ENCODE measurements at regions not wholly inside any gene's neighbourhood (a gene's known extent, or its start where the extent isn't known, plus 50 kb on each side); places are given as distances from the start of the nearest gene placed in this dataset.
"Not testable (repeated sequence)": the region's sequence is repeated elsewhere in the genome, so short reads cannot be mapped to it uniquely, and the experiment has no call there.

GRCh38 chr6:134564705-134565104, 246.8 kb upstream of the SGK1 start:
- Mint-ChIP-seq H3K36me3 (ENCODE audit: low read depth) (peaks cover 2% of the 10 kb centered on the region), H3K4me3 (no peak overlapping the region), H3K4me1 (peaks cover 11% of the 10 kb centered on the region), H3K27me3 (peaks cover 8% of the 10 kb centered on the region), H3K27ac (no peak overlapping the region)
- DNase-seq (no peak), ATAC-seq (no peak)
- no peaks in the 10 kb centered on the region for H3K9me3 ChIP-seq (ENCODE audit: control insufficient read depth, low read length, poor library complexity, severe bottlenecking)

- H3K27ac Mint-ChIP-seq: no peak overlapping the region
- no peaks in the 10 kb centered on the region for H3K4me1 Mint-ChIP-seq
- peaks cover 8% of the 10 kb centered on the region for H3K27me3 Mint-ChIP-seq
- ATAC-seq (no peak), DNase-seq (no peak)
- no peak overlapping the region for H3K4me3 Mint-ChIP-seq
- H3K36me3 Mint-ChIP-seq (ENCODE audit: low read depth): no peaks in the 10 kb centered on the region
- H3K9me3 ChIP-seq (ENCODE audit: control insufficient read depth, low read length, poor library complexity, severe bottlenecking): no peaks in the 10 kb centered on the region
Observed at GRCh38 chr6:134560019-134560418, 242.1 kb upstream of the SGK1 start.

GRCh38 chr6:134557509-134557908, 239.6 kb upstream of the SGK1 start:
- Mint-ChIP-seq H3K27me3 (peaks cover under 1% of the 10 kb centered on the region), H3K4me1 (no peaks in the 10 kb centered on the region), H3K27ac (no peak overlapping the region), H3K36me3 (ENCODE audit: low read depth) (no peaks in the 10 kb centered on the region), H3K4me3 (no peak overlapping the region)
- DNase-seq: no peak
- no peak for ATAC-seq
- no peaks in the 10 kb centered on the region for H3K9me3 ChIP-seq (ENCODE audit: control insufficient read depth, low read length, poor library complexity, severe bottlenecking)

- Mint-ChIP-seq H3K4me3 (no peak overlapping the region), H3K4me1 (no peaks in the 10 kb centered on the region), H3K36me3 (ENCODE audit: low read depth) (no peaks in the 10 kb centered on the region), H3K27me3 (peaks cover 16% of the 10 kb centered on the region), H3K27ac (no peak overlapping the region)
- ATAC-seq: no peak
- no peaks in the 10 kb centered on the region for H3K9me3 ChIP-seq (ENCODE audit: control insufficient read depth, low read length, poor library complexity, severe bottlenecking)
- DNase-seq: no peak
Observed at GRCh38 chr6:134555672-134556071, 237.8 kb upstream of the SGK1 start.

- H3K27me3 Mint-ChIP-seq: peaks cover 17% of the 10 kb centered on the region
- no peaks in the 10 kb centered on the region for H3K36me3 Mint-ChIP-seq (ENCODE audit: low read depth)
- ATAC-seq: no peak
- no peak for DNase-seq
- H3K9me3 ChIP-seq (ENCODE audit: control insufficient read depth, low read length, poor library complexity, severe bottlenecking): no peaks in the 10 kb centered on the region
- H3K4me1 Mint-ChIP-seq: no peaks in the 10 kb centered on the region
- no peak overlapping the region for H3K4me3 Mint-ChIP-seq
- H3K27ac Mint-ChIP-seq: no peak overlapping the region
Observed at GRCh38 chr6:134553936-134554335, 236.0 kb upstream of the SGK1 start.

GRCh38 chr6:134551245-134551960, 233.5 kb upstream of the SGK1 start:
- peaks cover 17% of the 10 kb centered on the region for H3K27me3 Mint-ChIP-seq
- H3K4me3 Mint-ChIP-seq: no peak overlapping the region
- no peak overlapping the region for H3K27ac Mint-ChIP-seq
- no peaks in the 10 kb centered on the region for H3K36me3 Mint-ChIP-seq (ENCODE audit: low read depth)
- DNase-seq (no peak), ATAC-seq (no peak)
- H3K9me3 ChIP-seq (ENCODE audit: control insufficient read depth, low read length, poor library complexity, severe bottlenecking): no peaks in the 10 kb centered on the region
- H3K4me1 Mint-ChIP-seq: no peaks in the 10 kb centered on the region

GRCh38 chr6:134550604-134551003, 232.7 kb upstream of the SGK1 start:
- no peak for ATAC-seq
- H3K4me3 Mint-ChIP-seq: no peak overlapping the region
- no peaks in the 10 kb centered on the region for H3K36me3 Mint-ChIP-seq (ENCODE audit: low read depth)
- no peak for DNase-seq
- no peaks in the 10 kb centered on the region for H3K4me1 Mint-ChIP-seq
- peaks cover 17% of the 10 kb centered on the region for H3K27me3 Mint-ChIP-seq
- H3K9me3 ChIP-seq (ENCODE audit: control insufficient read depth, low read length, poor library complexity, severe bottlenecking): no peaks in the 10 kb centered on the region
- no peak overlapping the region for H3K27ac Mint-ChIP-seq

GRCh38 chr6:134549854-134550253, 231.9 kb upstream of the SGK1 start:
- Mint-ChIP-seq H3K36me3 (ENCODE audit: low read depth) (no peaks in the 10 kb centered on the region), H3K27ac (no peak overlapping the region), H3K4me3 (no peak overlapping the region), H3K4me1 (no peaks in the 10 kb centered on the region), H3K27me3 (peaks cover 17% of the 10 kb centered on the region)
- H3K9me3 ChIP-seq (ENCODE audit: control insufficient read depth, low read length, poor library complexity, severe bottlenecking): no peaks in the 10 kb centered on the region
- DNase-seq (no peak), ATAC-seq (no peak)

GRCh38 chr6:134546962-134547645, 229.2 kb upstream of the SGK1 start:
- Mint-ChIP-seq H3K36me3 (ENCODE audit: low read depth) (no peaks in the 10 kb centered on the region), H3K4me1 (peaks cover 9% of the 10 kb centered on the region), H3K27ac (no peak overlapping the region), H3K27me3 (peaks cover 15% of the 10 kb centered on the region), H3K4me3 (no peak overlapping the region)
- DNase-seq (no peak), ATAC-seq (no peak)
- H3K9me3 ChIP-seq (ENCODE audit: control insufficient read depth, low read length, poor library complexity, severe bottlenecking): no peaks in the 10 kb centered on the region

GRCh38 chr6:134544737-134545136, 226.8 kb upstream of the SGK1 start:
- H3K27ac Mint-ChIP-seq: no peak overlapping the region

GRCh38 chr6:134543128-134543527, 225.2 kb upstream of the SGK1 start:
- no peak for ATAC-seq
- no peak for DNase-seq
- peak overlapping the region; percentile 67 for H3K27ac Mint-ChIP-seq
- H3K4me1 Mint-ChIP-seq: peaks cover 18% of the 10 kb centered on the region
- H3K9me3 ChIP-seq (ENCODE audit: control insufficient read depth, low read length, poor library complexity, severe bottlenecking): no peaks in the 10 kb centered on the region
- no peaks in the 10 kb centered on the region for H3K36me3 Mint-ChIP-seq (ENCODE audit: low read depth)
- H3K4me3 Mint-ChIP-seq: no peak overlapping the region
- H3K27me3 Mint-ChIP-seq: no peaks in the 10 kb centered on the region

More at GRCh38 chr6:134544737-134545136, 226.8 kb upstream of the SGK1 start:
- Mint-ChIP-seq H3K4me3 (no peak overlapping the region), H3K27me3 (no peaks in the 10 kb centered on the region), H3K4me1 (peaks cover 17% of the 10 kb centered on the region), H3K36me3 (ENCODE audit: low read depth) (no peaks in the 10 kb centered on the region)
- H3K9me3 ChIP-seq (ENCODE audit: control insufficient read depth, low read length, poor library complexity, severe bottlenecking): no peaks in the 10 kb centered on the region
- no peak for ATAC-seq
- no peak for DNase-seq

GRCh38 chr6:134541001-134541400, 223.1 kb upstream of the SGK1 start:
- no peak for DNase-seq
- Mint-ChIP-seq H3K36me3 (ENCODE audit: low read depth) (no peaks in the 10 kb centered on the region), H3K4me1 (peaks cover 20% of the 10 kb centered on the region), H3K27me3 (no peaks in the 10 kb centered on the region), H3K4me3 (no peak overlapping the region), H3K27ac (no peak overlapping the region)
- no peaks in the 10 kb centered on the region for H3K9me3 ChIP-seq (ENCODE audit: control insufficient read depth, low read length, poor library complexity, severe bottlenecking)
- no peak for ATAC-seq

- DNase-seq (no peak), ATAC-seq (peak; percentile 61)
- Mint-ChIP-seq H3K27ac (no peak overlapping the region), H3K27me3 (no peaks in the 10 kb centered on the region), H3K4me1 (peaks cover 22% of the 10 kb centered on the region), H3K36me3 (ENCODE audit: low read depth) (no peaks in the 10 kb centered on the region), H3K4me3 (no peak overlapping the region)
- H3K9me3 ChIP-seq (ENCODE audit: control insufficient read depth, low read length, poor library complexity, severe bottlenecking): no peaks in the 10 kb centered on the region
Observed at GRCh38 chr6:134539865-134540323, 222.0 kb upstream of the SGK1 start.

GRCh38 chr6:134537765-134538164, 219.9 kb upstream of the SGK1 start:
- H3K4me3 Mint-ChIP-seq; H3K36me3 Mint-ChIP-seq (ENCODE audit: low read depth); H3K9me3 ChIP-seq (ENCODE audit: control insufficient read depth, low read length, poor library complexity, severe bottlenecking); ATAC-seq; H3K27me3 Mint-ChIP-seq; H3K27ac Mint-ChIP-seq; DNase-seq: not testable (repeated sequence)
- H3K4me1 Mint-ChIP-seq: peaks cover 18% of the 10 kb centered on the region

Measured in T-helper 17 cell (primary cell).